ENCODE measurements at regions not wholly inside any gene's neighbourhood (a gene's known extent, or its start where the extent isn't known, plus 50 kb on each side); places are given as distances from the start of the nearest gene placed in this dataset.
A peak's percentile ranks its signal among the peaks of the same experiment; 100 is the strongest.
"Not testable (repeated sequence)": the region's sequence is repeated elsewhere in the genome, so short reads cannot be mapped to it uniquely, and the experiment has no call there.

- no peak for DNase-seq (ENCODE audit: low spot score)
Measured at GRCh38 chr2:121047383-121047782, 237.6 kb downstream of the TFCP2L1 start.

DNA sequence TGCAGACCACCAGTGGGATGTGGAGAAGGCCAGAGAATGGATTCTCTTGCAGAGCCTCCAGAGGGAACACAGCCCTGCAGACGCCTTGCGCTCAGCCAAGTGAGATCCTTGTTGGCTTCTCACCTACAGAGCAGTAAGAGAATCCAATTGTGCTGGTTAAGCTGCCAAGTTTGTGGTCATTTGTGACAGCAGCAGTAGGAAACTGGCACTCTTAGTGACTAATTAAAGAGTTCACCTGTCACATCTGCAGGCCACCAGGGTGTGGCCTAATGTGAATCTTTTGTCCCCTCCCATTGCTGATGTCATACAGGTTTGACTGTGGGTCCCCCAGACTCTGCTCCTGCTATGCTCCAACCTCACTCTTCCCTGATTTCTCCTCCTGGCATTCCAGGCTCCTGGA is 235.9 kb downstream of the TFCP2L1 start:
- DNase-seq (ENCODE audit: low spot score), result no peak

DNA sequence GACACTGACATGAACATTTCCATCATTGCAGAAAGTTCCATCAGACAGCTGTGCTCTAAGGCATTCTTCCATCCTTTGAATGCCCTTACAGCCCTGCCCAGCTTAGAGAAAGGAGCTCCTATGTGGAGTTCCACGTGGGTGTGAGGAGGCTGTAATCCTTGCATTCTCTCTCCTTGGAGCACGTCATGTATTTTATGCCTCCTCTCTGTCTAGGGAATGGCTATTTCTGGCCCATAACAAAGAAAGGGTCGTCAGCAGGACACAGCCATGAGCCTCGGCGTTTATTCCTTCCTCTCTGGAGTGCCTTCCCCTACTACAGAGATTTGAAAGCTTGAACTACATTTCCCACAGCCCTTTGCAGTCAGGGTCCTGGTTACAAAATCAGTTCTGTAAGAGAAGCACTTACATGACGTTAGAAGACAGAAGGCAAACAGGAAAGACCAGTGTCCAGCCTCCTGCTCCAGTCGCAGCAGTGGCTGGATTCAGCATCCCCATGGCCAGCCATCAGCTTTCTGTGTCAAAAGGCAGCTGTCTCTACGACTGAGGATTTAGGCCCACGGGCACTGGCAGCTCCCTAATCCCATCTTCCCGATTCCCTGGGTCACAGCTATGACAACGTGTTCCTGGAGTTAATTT is 234.9 kb downstream of the TFCP2L1 start:
- DNase-seq (ENCODE audit: low spot score), result no peak

DNA sequence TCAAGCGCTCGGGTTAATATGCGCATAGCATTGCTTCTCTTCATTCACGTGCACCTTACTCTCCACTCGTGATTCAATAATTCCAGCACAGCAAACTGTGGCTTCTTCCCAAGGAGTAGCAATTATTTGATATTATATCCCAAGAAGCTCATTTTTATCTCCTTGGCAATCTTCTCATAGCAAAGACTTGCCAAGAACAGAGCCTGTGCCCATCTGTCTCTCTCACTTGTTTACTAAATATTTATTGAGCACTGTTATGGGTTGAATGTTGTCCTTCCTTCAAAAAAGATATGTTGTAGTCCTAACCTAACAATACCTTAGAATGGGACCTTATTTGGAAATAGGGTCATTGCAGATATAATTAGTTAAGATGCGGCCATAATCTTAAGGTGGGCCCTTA is 233.7 kb downstream of the TFCP2L1 start:
- no peak for DNase-seq (ENCODE audit: low spot score)

- no peak for DNase-seq (ENCODE audit: low spot score)
Measured at GRCh38 chr2:121052023-121052422, 233.0 kb downstream of the TFCP2L1 start.

DNA sequence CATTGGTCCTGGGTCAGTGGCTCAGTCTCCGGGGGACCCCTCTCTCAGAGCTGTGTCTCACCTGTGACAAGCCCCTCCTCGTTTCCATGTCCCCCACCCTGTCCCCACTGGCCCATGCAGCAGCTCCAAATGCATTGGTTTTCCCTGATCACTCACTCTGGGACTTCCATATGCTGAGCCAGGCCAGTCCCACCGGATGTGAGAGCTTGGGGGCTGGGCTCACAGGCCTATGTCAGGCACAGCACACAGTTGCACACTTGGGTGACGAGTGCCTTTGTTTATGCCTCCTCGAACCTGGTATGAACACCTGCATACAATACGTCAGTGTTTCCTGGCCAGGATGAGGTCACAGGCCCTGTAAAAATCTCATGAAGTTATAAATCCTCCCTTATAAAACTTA is 232.5 kb downstream of the TFCP2L1 start:
- DNase-seq (ENCODE audit: low spot score), result no peak

DNA sequence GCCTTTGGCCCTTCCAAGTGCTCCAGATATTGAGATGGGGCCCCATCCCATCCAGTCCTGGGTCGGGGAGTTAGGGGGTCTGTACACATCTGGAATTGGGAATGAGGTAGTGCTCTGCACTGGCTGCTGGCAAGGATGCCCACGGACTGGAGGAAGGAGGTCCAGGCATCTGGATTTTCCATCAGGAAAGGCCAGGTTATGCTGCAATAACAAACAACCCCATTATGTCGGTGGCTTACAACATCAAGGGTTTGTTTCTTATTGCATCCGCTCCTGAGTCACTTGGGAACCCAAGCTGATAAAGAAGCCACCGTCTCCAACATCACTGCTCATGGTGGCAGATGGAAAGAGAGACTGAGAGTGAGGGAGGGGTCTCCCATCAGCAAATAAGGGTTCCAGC is 229.9 kb downstream of the TFCP2L1 start:
- no peak for DNase-seq (ENCODE audit: low spot score)

DNA sequence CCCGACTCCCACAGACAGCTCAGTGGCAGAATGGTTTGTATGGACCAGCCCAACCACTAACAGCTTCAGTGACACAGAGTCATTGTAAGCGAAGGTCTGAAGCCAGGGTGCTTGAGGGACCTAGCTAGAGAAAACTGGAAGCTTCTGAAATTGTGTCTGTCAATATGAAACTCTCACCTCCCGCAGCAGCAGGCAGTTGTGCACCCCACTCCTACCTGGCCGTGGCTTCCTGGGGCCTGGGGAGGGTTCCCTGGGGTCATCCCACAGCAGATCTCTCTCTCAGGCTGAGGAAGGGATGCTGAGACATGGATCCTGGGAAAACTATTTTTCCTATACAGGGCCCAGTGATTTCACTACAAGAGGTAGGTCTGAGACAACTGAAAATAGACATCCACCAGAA is 229.5 kb downstream of the TFCP2L1 start:
- DNase-seq (ENCODE audit: low spot score), result no peak

DNA sequence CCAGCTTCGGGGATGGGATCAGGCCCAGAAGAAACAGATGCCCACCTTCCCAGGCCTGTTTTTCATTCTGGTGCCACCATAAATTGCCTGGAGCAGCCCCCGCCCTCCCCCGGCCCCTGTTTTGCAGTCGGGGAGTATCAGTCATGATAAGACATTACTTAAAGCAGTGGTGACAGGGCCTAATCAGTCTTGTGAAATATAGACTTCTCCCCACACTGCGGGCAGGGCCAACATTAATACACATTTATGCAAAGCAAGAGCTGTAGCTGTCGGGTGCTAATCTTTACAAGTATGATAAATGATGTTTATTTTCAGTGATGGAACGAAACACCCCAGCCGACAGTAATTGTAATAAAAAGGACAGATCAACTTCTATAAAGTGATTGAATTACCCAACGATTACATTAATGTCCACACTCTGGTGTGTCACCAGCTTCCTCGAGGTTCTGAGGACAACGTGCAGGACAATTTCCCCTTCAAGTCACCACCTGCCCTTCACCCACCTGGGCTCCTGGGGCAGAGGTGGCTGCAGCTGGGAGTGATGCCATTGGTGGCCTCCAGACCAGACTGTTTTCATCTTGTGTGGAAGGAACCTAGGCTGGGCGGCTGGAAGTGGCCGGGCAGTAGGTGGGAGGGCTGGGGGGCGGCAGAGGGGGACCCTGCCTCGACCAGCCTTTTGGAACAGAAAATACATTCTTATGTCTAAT is 226.0 kb downstream of the TFCP2L1 start:
- DNase-seq (ENCODE audit: low spot score), result no peak

DNA sequence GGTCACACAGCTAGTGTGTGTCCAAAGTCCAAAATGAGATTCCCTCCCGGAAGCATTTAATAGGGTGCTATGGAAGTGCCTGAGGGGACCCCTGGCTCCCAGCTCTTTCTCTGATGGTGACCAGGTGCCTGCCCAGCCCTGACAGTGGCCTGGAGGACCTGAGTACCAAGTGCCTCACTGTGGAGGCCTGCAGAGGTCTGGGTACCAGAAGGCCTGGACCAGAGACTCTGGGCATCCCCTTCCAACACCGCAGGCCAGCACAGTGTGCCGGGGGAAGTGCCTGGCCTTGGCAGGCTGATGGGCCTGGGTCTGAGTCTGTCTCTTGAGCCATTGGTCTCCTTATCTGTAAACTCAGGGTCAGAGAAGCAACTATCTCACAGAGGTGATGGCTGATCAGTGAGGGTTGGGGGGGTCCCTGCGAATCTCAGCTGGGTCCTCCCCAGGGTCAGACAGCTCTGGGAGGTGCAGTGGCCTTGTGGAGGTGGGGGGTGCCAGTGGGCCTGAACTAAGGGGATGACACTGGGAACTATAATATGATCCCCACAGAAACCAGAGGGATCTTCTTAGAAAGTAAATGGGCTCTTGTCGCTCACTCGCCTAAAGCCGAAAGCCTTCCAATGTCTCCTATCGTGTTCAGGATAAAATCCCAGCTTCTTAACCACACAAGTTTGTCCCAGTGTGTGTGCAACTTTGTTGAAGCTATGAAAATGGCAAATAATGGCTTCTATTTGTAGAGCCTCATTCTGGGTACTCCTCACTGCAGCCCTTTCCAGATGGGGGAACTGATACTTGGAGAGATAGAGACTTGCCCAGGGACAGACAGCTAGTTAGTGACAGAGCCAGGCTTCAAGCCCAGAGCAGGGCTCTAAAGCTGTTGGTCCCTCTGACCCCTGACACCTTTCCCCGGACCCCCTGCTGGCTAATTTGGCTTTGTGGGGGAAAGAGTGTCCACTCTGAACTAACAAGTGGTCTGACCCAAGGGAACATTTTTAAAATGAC is 225.1 kb downstream of the TFCP2L1 start:
- no peak for DNase-seq (ENCODE audit: low spot score)

- DNase-seq (ENCODE audit: low spot score), result no peak
Measured at GRCh38 chr2:121061633-121062032, 223.4 kb downstream of the TFCP2L1 start.

DNA sequence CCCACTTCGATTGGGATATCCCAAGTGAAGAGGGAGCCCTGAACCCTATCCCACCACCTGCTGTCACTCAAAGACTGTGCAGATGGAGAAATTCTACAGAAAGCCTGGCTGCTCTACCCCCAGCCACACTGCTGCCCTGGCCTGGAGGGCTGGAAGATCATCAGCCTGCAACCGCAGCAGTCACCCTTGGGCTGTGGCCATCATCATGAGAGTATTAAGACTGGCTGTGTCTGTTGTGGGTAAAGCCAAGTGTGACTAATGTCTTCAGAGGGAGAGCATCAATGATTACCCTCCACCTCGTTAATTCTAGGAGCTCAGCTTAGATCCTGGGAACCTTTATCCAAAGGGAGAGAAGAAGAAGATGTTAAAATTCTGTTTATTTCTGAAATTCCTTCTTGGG is 221.5 kb downstream of the TFCP2L1 start:
- peak; percentile 30 for DNase-seq (ENCODE audit: low spot score)

DNA sequence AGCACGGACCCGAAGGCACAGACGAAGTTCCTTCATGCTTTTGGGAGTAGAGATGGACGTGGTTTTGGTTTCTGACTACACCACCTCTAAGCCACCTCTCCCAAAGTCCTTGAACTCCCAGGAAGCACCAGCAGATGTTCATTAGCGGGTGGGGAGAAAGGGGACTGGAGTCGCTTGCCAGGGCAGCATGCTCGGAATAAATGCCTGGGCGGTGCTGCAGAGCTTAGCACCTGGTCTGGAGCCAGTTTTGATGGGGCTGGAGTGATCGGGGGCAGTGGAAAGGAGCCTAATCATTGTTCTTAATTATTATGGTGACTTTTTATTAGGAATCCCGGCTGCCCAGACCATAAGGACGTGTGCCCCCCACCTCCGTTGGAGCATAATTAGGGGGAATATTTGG is 220.8 kb downstream of the TFCP2L1 start:
- no peak for DNase-seq (ENCODE audit: low spot score)

GRCh38 chr2:121065239-121065638 is 219.8 kb downstream of the TFCP2L1 start:
- DNase-seq (ENCODE audit: low spot score), result no peak

DNA sequence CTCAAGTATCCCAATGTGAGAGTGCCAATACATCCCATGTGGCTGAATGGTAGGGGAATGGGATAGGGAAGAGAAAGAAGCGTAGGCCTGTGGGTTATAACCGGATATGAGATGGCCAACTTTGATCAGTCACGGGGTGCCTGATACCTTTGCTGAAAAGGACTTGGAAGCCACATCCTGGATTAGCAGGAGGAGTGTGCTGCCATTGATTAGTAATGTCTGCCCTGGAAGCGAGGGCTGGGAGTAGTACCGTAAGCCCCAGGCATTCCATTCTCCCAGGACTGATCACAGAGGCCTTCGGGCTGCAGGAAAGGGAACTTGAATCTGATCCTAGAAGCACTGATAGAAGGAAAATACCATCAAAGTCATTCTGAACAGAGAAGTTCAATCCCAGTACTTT is 218.5 kb downstream of the TFCP2L1 start:
- DNase-seq (ENCODE audit: low spot score), result no peak

DNA sequence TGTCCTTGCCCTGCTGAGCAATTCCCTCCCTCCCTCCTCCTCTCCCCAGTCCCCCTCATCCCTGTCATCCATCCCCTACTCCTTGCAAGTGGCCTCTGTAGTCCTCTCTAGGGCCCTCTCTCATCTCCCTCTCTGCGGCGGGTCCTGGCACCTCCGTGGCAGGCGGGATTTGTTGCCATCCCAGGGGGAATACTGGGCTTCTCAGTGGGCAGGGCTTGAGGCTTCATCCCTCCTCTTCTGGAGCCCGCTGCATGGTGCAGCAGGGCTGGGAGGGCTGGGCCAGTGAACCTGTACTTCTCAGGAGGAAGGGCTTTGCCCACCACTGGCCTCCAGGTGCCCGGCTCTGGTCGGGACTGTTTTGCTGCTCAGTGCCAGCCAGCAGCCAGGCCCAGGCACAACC is 216.2 kb downstream of the TFCP2L1 start:
- DNase-seq (ENCODE audit: low spot score), result no peak

DNA sequence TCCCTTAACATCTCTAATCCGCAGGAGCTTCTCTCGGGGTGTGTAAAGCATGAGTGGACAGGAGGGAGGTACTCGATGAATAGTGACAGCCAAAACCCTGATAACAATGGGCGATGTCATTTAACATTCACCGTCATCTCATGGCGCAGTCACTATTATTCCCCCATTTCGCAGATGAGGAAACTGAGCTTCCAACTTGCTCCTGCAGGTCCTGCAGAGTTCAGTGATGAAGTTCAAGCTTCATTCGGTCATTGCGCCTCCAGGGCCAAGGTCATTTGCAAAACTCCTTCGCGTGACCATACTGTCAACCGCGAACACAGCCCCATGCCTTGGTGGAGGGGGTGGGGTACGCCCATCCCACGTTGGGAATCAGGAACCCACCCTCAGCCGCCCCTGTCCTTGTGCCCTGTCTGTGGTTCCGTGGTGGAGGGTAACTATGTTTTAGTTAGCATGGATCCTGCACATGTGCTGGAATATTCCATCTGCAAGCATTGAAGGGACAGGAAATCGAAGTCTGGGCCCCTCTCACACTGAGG is 215.5 kb downstream of the TFCP2L1 start:
- no peak for DNase-seq (ENCODE audit: low spot score)

DNA sequence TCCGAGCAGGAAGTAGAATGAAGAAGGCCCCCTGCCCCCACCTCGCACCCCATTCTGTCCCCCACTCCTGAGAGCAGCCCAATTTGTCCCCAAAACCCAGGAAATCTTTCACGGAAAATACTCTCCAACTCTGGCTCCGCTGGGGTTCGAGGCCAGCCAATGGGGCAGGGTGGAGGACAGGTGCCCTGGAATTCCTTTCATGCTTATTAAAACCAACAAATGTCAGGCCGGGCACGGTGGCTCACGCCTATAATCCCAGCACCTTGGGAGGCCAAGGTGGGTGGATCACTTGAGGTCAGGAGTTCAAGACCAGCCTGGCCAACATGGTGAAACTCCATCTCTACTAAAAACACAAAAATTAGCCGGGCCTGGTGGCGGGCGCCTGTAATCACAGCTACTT is 214.9 kb downstream of the TFCP2L1 start:
- DNase-seq (ENCODE audit: low spot score), result not testable (repeated sequence)

- DNase-seq (ENCODE audit: low spot score), result peak; percentile 92
Measured at GRCh38 chr2:121071034-121071504, 213.9 kb downstream of the TFCP2L1 start.

GRCh38 chr2:121072784-121073183 is 212.2 kb downstream of the TFCP2L1 start:
- DNase-seq (ENCODE audit: low spot score), result no peak

- no peak for DNase-seq (ENCODE audit: low spot score)
Measured at GRCh38 chr2:121073320-121074210, 211.4 kb downstream of the TFCP2L1 start.

All from GM03348 (cell line).